ENCODE measurements at regions not wholly inside any gene's neighbourhood (a gene's known extent, or its start where the extent isn't known, plus 50 kb on each side); places are given as distances from the start of the nearest gene placed in this dataset.

- DNase-seq: no peak
- intact Hi-C loops (cut with micrococcal nuclease): no loop called here
These were observed 1160.6 kb downstream of the TBC1D22A start for GRCh38 chr22:47923011-47923427.

GRCh38 chr22:47921906-47922305 lies 1159.5 kb downstream of the TBC1D22A start:
- no peaks in the 10 kb centered on the region for H3K4me1 ChIP-seq (ENCODE audit: insufficient read depth, low read length)

More at GRCh38 chr22:47923011-47923427, 1160.6 kb downstream of the TBC1D22A start:
- Histone ChIP-seq H3K9me3 (ENCODE audit: low read length) (no peaks in the 10 kb centered on the region), H3K79me2 (ENCODE audit: low read length) (no peaks in the 10 kb centered on the region), H3K4me1 (ENCODE audit: insufficient read depth, low read length) (no peaks in the 10 kb centered on the region), H4K20me1 (ENCODE audit: low read length) (no peaks in the 10 kb centered on the region), H3K4me2 (ENCODE audit: low read length) (no peak overlapping the region), H2AFZ (ENCODE audit: low read length) (no peak overlapping the region), H3K4me3 (ENCODE audit: low read length) (no peak overlapping the region), H3K36me3 (ENCODE audit: low read depth, low read length) (no peaks in the 10 kb centered on the region), H3K27ac (ENCODE audit: low read length) (no peak overlapping the region), H3F3A (ENCODE audit: low read length, unreplicated experiment) (no peaks in the 10 kb centered on the region), H3K9ac (ENCODE audit: low read length) (no peak overlapping the region), H3K9me2 (replicated peaks; ENCODE audit: low read length) (no peaks in the 10 kb centered on the region), H3K27me3 (ENCODE audit: low read length) (no peaks in the 10 kb centered on the region)
- no peak for TF ChIP-seq EZH2 (IDR thresholded peaks at IDR 0.05; ENCODE audit: low read length, unreplicated experiment)
- no peak for TF ChIP-seq EZH2phosphoT487 (IDR thresholded peaks at IDR 0.05; ENCODE audit: borderline replicate concordance, low read length)
- no peak for TF ChIP-seq CTCF (conservative IDR thresholded peaks at IDR 0.05; ENCODE audit: low read depth, low read length)
- ChIA-PET POLR2A (ENCODE audit: unreplicated experiment) (no interaction called here), CTCF (no interaction called here)
- no peak for ATAC-seq
- no TSS peak for BruUV-seq (replicated peaks)

More at GRCh38 chr22:47921906-47922305, 1159.5 kb downstream of the TBC1D22A start:
- no peak overlapping the region for H3K4me3 ChIP-seq (ENCODE audit: low read length)
- H3K27ac ChIP-seq (ENCODE audit: low read length): no peak overlapping the region
- ATAC-seq: no peak
- no peaks in the 10 kb centered on the region for H3F3A ChIP-seq (ENCODE audit: low read length, unreplicated experiment)
- no peaks in the 10 kb centered on the region for H3K9me3 ChIP-seq (ENCODE audit: low read length)
- H3K4me2 ChIP-seq (ENCODE audit: low read length): no peak overlapping the region
- no peak overlapping the region for H3K9ac ChIP-seq (ENCODE audit: low read length)
- H4K20me1 ChIP-seq (ENCODE audit: low read length): no peaks in the 10 kb centered on the region
- DNase-seq: no peak
- no TSS peak for BruUV-seq (replicated peaks)
- POLR2A ChIA-PET (ENCODE audit: unreplicated experiment): no interaction called here
- H3K36me3 ChIP-seq (ENCODE audit: low read depth, low read length): no peaks in the 10 kb centered on the region
- CTCF ChIA-PET: no interaction called here
- H3K27me3 ChIP-seq (ENCODE audit: low read length): no peaks in the 10 kb centered on the region
- TF ChIP-seq CTCF (conservative IDR thresholded peaks at IDR 0.05; ENCODE audit: low read depth, low read length): no peak
- no peak for TF ChIP-seq EZH2phosphoT487 (IDR thresholded peaks at IDR 0.05; ENCODE audit: borderline replicate concordance, low read length)
- no peak for TF ChIP-seq EZH2 (IDR thresholded peaks at IDR 0.05; ENCODE audit: low read length, unreplicated experiment)
- intact Hi-C loops (cut with micrococcal nuclease): no loop called here
- H2AFZ ChIP-seq (ENCODE audit: low read length): no peak overlapping the region
- H3K79me2 ChIP-seq (ENCODE audit: low read length): no peaks in the 10 kb centered on the region
- no peaks in the 10 kb centered on the region for H3K9me2 ChIP-seq (replicated peaks; ENCODE audit: low read length)

Measured in PC-3 (cell line).